Activated T-cell treated with anti-CD3 and anti-CD28 coated beads, Interleukin-2, amount 50 U/mL, for 4 hours (primary cell): ENCODE measurements at regions not wholly inside any gene's neighbourhood (a gene's known extent, or its start where the extent isn't known, plus 50 kb on each side); places are given as distances from the start of the nearest gene placed in this dataset.
A peak's percentile ranks its signal among the peaks of the same experiment; 100 is the strongest.

Experiments
- ATAC-seq, 2 donors: fragments of 200-7000 bp; cut with Tn5 transposase; one replicate each; pipeline ENCODE4 v1.10.0; 2021
- DNase-seq: peaks from one replicate; pipeline ENCODE4 v3.0.0-alpha.2; 2020
- H3K27me3 Mint-ChIP-seq: one replicate; pipeline ENCODE4 v1.8.0; 2021; ENCODE audit warnings: low read depth, mixed read lengths
- H3K36me3 Mint-ChIP-seq: one replicate; pipeline ENCODE4 v1.8.0; 2022; ENCODE audit warnings: mixed read lengths; ENCODE audit not compliant: insufficient read depth
- H3K4me1 Mint-ChIP-seq: one replicate; pipeline ENCODE4 v1.8.0; 2021; ENCODE audit warnings: low read depth, mixed read lengths
- H3K4me3 Mint-ChIP-seq: one replicate; pipeline ENCODE4 v1.8.0; 2021; ENCODE audit warnings: mild to moderate bottlenecking, moderate library complexity, mixed read lengths
- H3K9me3 Mint-ChIP-seq: one replicate; pipeline ENCODE4 v1.8.0; 2021; ENCODE audit warnings: mixed read lengths

DNA sequence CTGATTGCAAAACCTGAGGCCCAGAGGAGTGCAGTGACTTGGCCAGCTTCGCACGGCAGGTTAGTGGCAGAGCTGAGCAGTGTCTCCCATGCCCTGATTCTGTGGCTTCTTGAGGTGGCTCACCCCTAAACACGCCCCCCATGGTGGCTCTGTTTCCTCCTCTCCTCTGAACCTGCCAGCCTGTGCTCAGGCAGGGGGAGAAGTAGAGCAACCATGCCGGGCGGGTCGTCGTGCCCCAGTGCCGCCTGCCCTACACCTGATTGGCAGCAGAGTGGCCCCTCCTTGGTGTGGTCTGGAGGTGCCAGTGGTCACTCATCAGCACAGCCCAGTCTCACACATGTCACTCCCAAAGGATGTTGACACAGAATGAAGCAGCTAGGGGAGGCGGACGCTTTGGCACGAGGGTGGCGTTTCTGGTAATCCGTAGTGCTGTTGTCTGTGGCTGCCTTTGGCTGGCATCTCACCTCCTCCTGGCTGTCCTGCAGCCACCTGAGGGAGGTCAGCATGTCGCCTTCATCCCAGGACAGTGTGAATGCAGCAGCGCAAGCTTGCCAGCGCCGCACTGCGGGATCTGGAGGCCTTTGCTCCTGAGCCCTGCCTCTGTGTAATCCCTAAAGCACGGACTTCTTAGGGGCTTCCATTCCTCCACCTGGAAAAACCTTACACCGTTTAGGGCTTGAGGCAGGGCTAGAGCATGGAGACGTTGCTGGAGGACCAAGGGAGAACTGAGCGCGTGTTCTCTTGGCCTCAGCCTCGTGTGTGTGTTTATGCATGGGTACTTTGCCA, 294.7 kb downstream of the SEC14L1 start:
- Mint-ChIP-seq H3K27me3 (no peaks in the 10 kb centered on the region), H3K4me3 (peak overlapping the region; percentile 79), H3K4me1 (peaks cover 88% of the 10 kb centered on the region), H3K9me3 (no peaks in the 10 kb centered on the region), H3K36me3 (no peaks in the 10 kb centered on the region)
- ATAC-seq (peak; percentile 32 to 41), DNase-seq (peak; percentile 39)

DNA sequence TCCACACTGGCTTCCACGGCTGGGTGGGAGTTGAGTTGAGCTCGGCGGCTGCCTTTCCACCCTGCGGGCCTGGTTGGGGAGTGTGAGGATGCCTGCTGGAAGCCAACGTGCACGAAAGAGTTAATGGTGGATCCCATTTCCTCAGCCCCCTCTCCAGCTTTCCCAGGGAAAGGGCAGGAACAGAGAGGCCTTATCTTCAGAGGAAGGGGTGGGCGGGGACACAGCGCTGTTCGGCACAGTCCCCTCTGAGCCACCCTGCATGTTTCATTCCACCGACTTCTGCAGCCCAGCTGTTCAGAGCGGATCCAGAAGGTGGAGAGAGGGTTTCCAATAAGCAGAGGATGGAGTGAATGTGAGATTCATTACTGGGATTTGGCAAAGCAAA, 295.3 kb downstream of the SEC14L1 start:
- Mint-ChIP-seq H3K4me1 (peaks cover 88% of the 10 kb centered on the region), H3K9me3 (no peaks in the 10 kb centered on the region), H3K27me3 (no peaks in the 10 kb centered on the region), H3K4me3 (peak overlapping the region; percentile 79), H3K36me3 (no peaks in the 10 kb centered on the region)
- no peak for DNase-seq
- no peak for ATAC-seq

DNA sequence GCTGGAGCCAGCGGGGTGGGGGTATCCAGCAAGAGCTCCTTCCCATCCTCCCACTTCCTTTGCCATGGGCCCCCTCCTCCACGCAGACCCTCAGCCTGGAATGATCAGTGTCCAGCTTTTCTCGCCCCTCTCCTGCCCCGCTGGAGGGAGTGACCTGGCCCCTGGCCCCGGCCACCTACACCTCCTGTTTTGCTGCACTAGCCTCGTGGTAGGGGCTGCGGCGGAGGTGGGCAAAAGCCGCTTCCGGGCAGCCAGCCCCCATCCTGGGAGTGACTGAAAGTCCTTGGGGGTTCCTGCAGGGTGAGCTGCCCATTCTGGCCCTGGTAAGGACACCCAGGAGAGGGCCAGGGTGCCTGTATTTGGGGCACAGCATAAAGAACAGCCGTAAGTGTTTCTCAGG, 295.7 kb downstream of the SEC14L1 start:
- Mint-ChIP-seq H3K4me1 (peaks cover 89% of the 10 kb centered on the region), H3K9me3 (no peaks in the 10 kb centered on the region), H3K4me3 (peak overlapping the region; percentile 79), H3K36me3 (no peaks in the 10 kb centered on the region), H3K27me3 (no peaks in the 10 kb centered on the region)
- DNase-seq (no peak), ATAC-seq (no peak)

GRCh38 chr17:77437017-77437416, 296.2 kb downstream of the SEC14L1 start:
- DNase-seq: no peak
- no peak for ATAC-seq

DNA sequence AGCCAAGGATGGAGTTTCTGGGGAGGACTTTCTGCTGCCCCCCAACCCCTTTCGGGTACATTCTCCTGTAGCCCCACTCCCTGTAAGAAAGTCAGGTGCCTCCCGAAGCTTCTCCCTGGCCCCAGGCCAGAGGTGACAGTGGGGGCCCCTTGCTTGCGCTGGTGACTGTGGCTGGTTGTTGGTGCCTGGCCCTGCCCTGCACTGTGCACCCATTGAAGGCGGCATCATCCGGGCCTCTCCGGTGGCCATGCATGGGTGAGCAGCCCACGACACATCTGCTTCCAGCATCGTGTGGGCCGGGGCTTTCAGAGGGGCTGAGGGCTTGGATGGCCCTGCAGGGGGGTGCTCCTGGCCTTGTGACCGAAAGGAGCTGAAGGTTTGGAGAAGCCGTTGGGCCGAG, 297.0 kb downstream of the SEC14L1 start:
- no peaks in the 10 kb centered on the region for H3K36me3 Mint-ChIP-seq
- ATAC-seq (no peak), DNase-seq (no peak)
- no peak overlapping the region for H3K4me3 Mint-ChIP-seq
- H3K27me3 Mint-ChIP-seq: no peaks in the 10 kb centered on the region
- H3K9me3 Mint-ChIP-seq: no peaks in the 10 kb centered on the region
- peaks cover 91% of the 10 kb centered on the region for H3K4me1 Mint-ChIP-seq

More at GRCh38 chr17:77437017-77437416, 296.2 kb downstream of the SEC14L1 start:
- Mint-ChIP-seq H3K4me3 (peak overlapping the region; percentile 79), H3K4me1 (peaks cover 91% of the 10 kb centered on the region), H3K27me3 (no peaks in the 10 kb centered on the region), H3K9me3 (no peaks in the 10 kb centered on the region), H3K36me3 (no peaks in the 10 kb centered on the region)

DNA sequence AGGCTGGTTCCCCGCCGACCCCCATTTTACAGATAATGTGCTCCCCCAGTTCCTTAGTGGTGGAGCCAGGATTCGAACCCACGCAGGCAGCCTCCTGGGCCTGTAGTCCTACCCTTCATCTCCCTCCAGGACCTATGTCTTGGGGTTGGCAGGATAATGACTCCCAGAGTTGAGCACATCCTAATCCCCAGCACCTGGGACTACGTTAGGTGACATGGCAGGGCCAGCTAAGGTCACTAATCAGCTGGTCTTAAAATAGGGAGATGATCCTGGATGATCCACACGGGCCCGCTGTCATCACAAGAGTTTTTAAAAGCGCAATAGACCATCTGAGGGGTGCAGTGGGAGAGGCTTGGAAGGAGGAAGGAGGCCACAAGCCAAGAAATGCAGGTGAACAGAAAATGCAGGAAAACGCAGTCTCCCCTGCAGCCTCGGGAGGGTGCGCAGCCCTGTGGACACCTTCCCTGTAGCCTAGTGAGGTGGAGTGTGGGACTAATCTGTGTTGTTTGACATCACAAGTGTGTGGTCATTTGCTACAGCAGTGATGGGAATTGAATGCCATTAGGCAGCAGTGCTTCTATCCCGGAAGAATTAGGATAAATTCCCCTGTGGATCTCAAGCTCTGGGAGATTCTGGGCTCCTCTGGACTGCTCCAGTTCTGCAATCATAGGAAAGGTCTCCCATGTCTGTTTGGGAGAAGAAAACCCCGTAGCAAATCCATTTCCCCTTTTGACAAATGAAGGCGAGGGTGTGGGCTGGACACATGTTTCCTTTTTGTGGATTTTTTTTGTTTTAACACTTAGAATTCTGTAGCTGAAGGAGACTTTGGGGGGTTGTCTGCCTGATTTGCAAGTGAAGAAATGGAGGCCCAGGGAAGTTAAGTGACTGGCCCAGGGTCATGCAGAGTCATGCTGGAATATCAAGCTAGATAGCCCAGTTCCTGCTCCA, 297.7 kb downstream of the SEC14L1 start:
- Mint-ChIP-seq H3K36me3 (no peaks in the 10 kb centered on the region), H3K4me1 (peaks cover 97% of the 10 kb centered on the region), H3K9me3 (no peaks in the 10 kb centered on the region), H3K27me3 (no peaks in the 10 kb centered on the region), H3K4me3 (no peak overlapping the region)
- no peak for DNase-seq
- ATAC-seq: no peak

GRCh38 chr17:77439189-77440018, 298.6 kb downstream of the SEC14L1 start:
- H3K9me3 Mint-ChIP-seq: no peaks in the 10 kb centered on the region
- DNase-seq: no peak
- H3K4me1 Mint-ChIP-seq: peaks cover 98% of the 10 kb centered on the region
- ATAC-seq: no peak
- peak overlapping the region; percentile 39 for H3K4me3 Mint-ChIP-seq
- H3K27me3 Mint-ChIP-seq: no peaks in the 10 kb centered on the region
- H3K36me3 Mint-ChIP-seq: no peaks in the 10 kb centered on the region

- Mint-ChIP-seq H3K36me3 (no peaks in the 10 kb centered on the region), H3K4me1 (peaks cover 98% of the 10 kb centered on the region), H3K9me3 (no peaks in the 10 kb centered on the region), H3K4me3 (peak overlapping the region; percentile 73), H3K27me3 (no peaks in the 10 kb centered on the region)
- ATAC-seq (no peak), DNase-seq (no peak)
These were observed 299.8 kb downstream of the SEC14L1 start for GRCh38 chr17:77440560-77440981.

GRCh38 chr17:77441130-77441920, 300.6 kb downstream of the SEC14L1 start:
- no peaks in the 10 kb centered on the region for H3K27me3 Mint-ChIP-seq
- DNase-seq: peak; percentile 59

GRCh38 chr17:77441940-77442339, 301.2 kb downstream of the SEC14L1 start:
- Mint-ChIP-seq H3K9me3 (no peaks in the 10 kb centered on the region), H3K27me3 (no peaks in the 10 kb centered on the region), H3K36me3 (no peaks in the 10 kb centered on the region), H3K4me3 (peak overlapping the region; percentile 73), H3K4me1 (peaks cover 99% of the 10 kb centered on the region)
- DNase-seq (peak; percentile 39), ATAC-seq (peak; percentile 45 to 46)

More at GRCh38 chr17:77441130-77441920, 300.6 kb downstream of the SEC14L1 start:
- H3K36me3 Mint-ChIP-seq: no peaks in the 10 kb centered on the region
- peaks cover 99% of the 10 kb centered on the region for H3K4me1 Mint-ChIP-seq
- peak; percentile 69 to 72 for ATAC-seq
- H3K4me3 Mint-ChIP-seq: peak overlapping the region; percentile 73
- no peaks in the 10 kb centered on the region for H3K9me3 Mint-ChIP-seq

- Mint-ChIP-seq H3K4me3 (peak overlapping the region; percentile 11), H3K36me3 (peaks cover 2% of the 10 kb centered on the region), H3K27me3 (no peaks in the 10 kb centered on the region), H3K4me1 (peaks cover 97% of the 10 kb centered on the region), H3K9me3 (no peaks in the 10 kb centered on the region)
- ATAC-seq: no peak
- no peak for DNase-seq
These were observed 302.4 kb downstream of the SEC14L1 start for GRCh38 chr17:77442976-77443747.

DNA sequence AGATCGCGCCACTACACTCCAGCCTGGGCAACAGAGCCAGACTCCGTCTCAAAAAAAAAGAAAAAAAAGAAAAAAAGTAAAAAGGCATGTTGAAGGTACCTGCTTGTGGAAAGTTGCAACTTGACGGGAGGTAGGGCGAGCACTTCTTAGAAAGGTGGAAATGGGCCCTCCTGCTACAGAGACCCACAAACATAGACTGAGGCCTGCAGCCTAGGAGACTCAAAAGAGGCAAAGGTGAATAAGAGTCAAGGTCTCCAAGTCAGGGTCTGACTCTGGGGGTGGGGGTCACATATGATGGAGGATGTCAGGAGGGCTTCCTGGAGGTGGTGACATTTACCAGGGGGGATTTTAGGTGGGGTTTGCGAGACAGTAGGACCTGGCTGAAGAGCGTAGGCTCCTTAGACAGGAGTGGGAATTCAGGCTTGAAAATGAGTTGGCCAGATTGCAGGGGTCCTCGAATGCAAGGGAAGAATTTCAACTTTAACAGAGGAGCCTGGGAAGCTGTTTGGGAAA, 303.0 kb downstream of the SEC14L1 start:
- no peak for ATAC-seq
- H3K4me3 Mint-ChIP-seq: peak overlapping the region; percentile 49
- H3K27me3 Mint-ChIP-seq: no peaks in the 10 kb centered on the region
- peaks cover 95% of the 10 kb centered on the region for H3K4me1 Mint-ChIP-seq
- no peak for DNase-seq
- H3K9me3 Mint-ChIP-seq: no peaks in the 10 kb centered on the region
- H3K36me3 Mint-ChIP-seq: peaks cover 2% of the 10 kb centered on the region

DNA sequence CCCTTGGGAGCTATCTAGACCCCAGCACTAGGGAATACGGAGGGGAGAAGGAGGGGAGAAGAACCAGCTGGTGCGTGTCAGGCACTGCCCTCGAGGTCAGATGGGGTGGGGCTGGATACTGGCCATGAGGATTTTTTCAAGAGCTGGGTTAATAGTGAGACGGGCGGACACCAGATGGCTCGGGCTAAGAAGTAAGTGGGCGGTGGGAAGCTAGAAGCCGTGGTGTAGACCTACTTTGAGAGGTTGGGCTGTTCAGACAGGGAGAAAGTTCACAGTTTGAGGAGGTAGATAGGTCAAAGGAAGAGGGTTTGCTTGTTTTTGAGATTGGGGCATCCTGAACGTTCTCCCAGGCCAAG, 303.8 kb downstream of the SEC14L1 start:
- Mint-ChIP-seq H3K27me3 (no peaks in the 10 kb centered on the region), H3K36me3 (peaks cover 2% of the 10 kb centered on the region), H3K4me1 (peaks cover 95% of the 10 kb centered on the region), H3K9me3 (no peaks in the 10 kb centered on the region), H3K4me3 (peak overlapping the region; percentile 70)
- DNase-seq (no peak), ATAC-seq (peak in 1 of 2 donors; percentile 2)
